B cell (primary cell): ENCODE measurements at regions not wholly inside any gene's neighbourhood (a gene's known extent, or its start where the extent isn't known, plus 50 kb on each side); places are given as distances from the start of the nearest gene placed in this dataset.

Source experiments
- CTCF ChIP-seq: fragments of 200-600 bp; IDR thresholded peaks from one replicate; pipeline ENCODE4 v1.8.0; 2022; ENCODE audit warnings: antibody characterized with exemption, mild to moderate bottlenecking
- EZH2 ChIP-seq: IDR thresholded peaks from 2 replicates; pipeline ENCODE4 v1.6.1; 2012; ENCODE audit warnings: borderline replicate concordance, low read depth, mild to moderate bottlenecking, moderate library complexity, low read length; ENCODE audit not compliant: insufficient read depth, poor library complexity, severe bottlenecking

- TF ChIP-seq EZH2: no peak
- no peak for TF ChIP-seq CTCF
These were observed 162.8 kb downstream of the SMAD6 start for GRCh38 chr15:66864871-66865281.
